ENCODE measurements at regions not wholly inside any gene's neighbourhood (a gene's known extent, or its start where the extent isn't known, plus 50 kb on each side); places are given as distances from the start of the nearest gene placed in this dataset.

- no peak for TF ChIP-seq EZH2 (IDR thresholded peaks at IDR 0.05; ENCODE audit: insufficient read depth, poor library complexity, severe bottlenecking)
- no peak for TF ChIP-seq EZH2phosphoT487 (IDR thresholded peaks at IDR 0.05; ENCODE audit: insufficient read depth, low read depth)
Measured at GRCh38 chr4:154998284-154998683, 210.2 kb upstream of the NPY2R start.
